Myocyte (in vitro differentiated cells): ENCODE measurements at regions not wholly inside any gene's neighbourhood (a gene's known extent, or its start where the extent isn't known, plus 50 kb on each side); places are given as distances from the start of the nearest gene placed in this dataset.
A peak's percentile ranks its signal among the peaks of the same experiment; 100 is the strongest.
"Not testable (repeated sequence)": the region's sequence is repeated elsewhere in the genome, so short reads cannot be mapped to it uniquely, and the experiment has no call there.

ENCODE experiments used
- DNase-seq: peaks from one replicate; pipeline ENCODE4 v3.0.0-alpha.2; 2012; ENCODE audit warnings: low read depth

GRCh38 chr4:4031446-4032135 is 195.1 kb downstream of the OTOP1 start:
- not testable (repeated sequence) for DNase-seq

- DNase-seq: not testable (repeated sequence)
Observed at GRCh38 chr4:4032364-4032763, 194.4 kb downstream of the OTOP1 start.

DNA sequence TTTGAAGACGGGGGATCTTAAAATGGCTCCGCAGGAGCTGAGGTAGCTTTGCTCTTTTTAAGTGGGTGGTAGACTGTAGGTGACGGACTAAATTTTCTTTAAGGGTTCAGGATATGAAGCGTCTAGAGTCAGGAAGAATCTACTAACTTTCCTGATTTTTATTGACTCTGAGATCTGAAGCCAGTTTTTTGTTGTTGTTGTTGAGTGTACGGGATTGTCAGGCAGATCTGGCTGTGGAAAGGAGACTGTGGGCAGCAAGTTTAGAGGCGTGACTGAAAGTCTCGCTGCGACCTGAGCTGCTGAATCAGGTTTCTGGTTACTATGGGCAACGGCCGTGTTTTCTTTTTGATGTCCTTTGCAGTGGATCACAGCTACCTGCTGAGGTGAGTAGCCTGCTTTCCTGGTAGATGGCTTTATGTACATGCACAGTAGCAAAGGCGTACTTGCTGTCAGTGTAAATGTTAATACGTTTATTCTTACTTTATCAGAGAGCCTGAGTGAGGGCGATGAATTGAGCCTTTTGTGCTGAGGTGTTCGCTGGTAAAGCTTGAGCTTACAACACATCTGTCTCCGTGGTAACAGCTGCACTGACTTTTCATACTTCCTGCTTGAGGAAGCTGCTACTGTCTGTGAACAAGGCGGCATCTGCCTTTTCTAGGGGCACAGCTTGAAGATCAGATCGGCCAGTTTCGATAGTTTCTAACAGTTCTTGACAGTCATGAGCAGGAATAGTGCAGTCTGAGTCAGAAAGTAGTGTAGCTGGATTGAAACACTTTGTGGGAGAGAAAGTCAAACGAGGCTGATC is 193.7 kb downstream of the OTOP1 start:
- not testable (repeated sequence) for DNase-seq

DNA sequence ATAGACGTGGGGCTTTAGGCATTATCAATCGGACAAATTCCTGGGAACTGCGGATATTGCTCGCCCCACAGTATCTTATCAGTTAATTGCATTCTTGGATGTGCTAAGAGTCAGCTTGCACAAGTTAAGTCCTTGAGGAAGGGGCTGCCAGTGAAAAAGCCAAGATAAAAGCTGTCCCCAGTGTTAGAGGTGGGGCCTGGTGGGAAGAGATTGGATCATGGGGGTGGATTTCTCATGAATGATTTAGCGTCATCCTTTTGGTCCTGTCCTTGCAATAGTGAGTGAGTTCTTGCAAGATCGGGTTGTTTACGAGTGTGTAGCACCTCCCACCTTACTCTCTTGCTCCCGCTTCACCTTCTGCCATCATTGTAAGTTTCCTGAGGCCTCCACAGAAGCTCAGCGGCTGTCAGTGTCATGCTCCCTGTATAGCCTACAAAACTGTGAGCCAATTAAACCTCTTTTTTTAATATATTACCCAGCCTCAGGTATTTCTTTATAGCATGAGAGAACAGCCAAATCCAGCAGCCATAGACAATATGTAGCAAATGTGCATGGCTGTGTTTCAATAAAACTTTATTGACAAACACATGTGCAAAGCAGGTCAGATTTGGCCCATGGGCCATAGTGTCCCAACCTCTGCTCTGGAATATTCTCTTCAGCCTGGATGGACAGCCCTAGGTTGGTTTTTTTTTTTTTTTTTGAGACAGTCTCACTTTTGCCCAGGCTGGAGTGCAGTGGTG is 189.2 kb downstream of the OTOP1 start:
- not testable (repeated sequence) for DNase-seq

DNA sequence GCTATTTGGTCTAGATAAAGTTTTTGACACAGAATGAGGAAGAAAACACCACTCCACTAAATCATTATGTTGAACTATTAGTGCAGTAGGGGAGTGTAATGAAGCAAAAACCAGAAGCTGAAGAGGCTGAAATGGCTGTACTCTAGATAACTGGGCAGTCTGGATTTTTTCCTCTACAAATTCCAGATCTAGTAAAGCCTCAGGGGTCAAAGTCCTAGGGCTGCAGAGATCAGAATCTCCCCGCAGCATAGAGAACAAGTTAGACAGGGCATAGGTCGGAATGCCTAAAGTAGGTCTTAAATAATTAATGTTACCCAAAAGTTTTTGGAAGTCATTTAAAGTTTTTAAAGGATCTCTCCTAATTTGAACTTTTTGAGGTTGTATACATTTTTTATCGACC is 180.9 kb downstream of the OTOP1 start:
- not testable (repeated sequence) for DNase-seq

GRCh38 chr4:4046686-4047085 is 180.0 kb downstream of the OTOP1 start:
- not testable (repeated sequence) for DNase-seq

- not testable (repeated sequence) for DNase-seq
Observed at GRCh38 chr4:4047202-4047601, 179.5 kb downstream of the OTOP1 start.

- DNase-seq: not testable (repeated sequence)
Observed at GRCh38 chr4:4048227-4048626, 178.5 kb downstream of the OTOP1 start.

- DNase-seq: not testable (repeated sequence)
Observed at GRCh38 chr4:4050781-4051180, 175.9 kb downstream of the OTOP1 start.

DNA sequence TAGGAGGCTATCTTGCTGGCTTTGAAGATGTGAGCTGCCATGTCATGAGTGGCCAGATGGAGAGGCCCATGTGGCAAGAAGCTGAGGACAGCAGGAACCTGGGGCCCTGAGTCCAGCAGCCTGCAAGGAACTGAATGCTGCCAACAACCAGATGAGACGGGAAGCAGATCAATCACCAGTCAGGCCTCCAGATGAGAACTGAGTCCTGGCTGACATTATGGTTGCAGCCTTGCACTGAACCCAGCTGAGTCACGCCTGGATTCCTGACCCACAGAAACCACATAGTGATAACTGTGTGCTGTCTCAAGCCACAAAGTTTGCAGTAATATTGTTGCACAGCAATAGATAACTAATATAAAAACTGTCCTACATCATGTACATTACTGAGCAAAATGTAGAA is 173.8 kb downstream of the OTOP1 start:
- peak; percentile 1 for DNase-seq

DNA sequence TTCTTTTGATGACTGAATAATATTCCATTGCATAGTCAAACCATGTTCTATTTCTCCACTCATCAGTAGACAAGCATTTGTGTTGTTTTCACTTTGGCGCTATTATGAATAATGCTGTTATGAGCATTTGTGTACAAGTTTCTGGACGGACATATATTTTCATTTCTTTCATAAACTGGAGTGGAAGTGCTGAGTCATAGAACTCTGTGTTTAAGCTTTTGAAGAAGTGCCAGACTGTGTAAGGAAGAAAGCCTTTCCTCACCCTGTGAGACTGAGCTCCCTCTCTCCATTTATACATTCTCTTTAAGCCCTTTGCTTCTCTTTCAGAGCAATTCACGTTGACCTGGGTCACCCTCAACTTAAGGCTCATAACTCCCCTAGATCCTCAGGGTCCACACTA is 169.5 kb downstream of the OTOP1 start:
- DNase-seq: not testable (repeated sequence)

DNA sequence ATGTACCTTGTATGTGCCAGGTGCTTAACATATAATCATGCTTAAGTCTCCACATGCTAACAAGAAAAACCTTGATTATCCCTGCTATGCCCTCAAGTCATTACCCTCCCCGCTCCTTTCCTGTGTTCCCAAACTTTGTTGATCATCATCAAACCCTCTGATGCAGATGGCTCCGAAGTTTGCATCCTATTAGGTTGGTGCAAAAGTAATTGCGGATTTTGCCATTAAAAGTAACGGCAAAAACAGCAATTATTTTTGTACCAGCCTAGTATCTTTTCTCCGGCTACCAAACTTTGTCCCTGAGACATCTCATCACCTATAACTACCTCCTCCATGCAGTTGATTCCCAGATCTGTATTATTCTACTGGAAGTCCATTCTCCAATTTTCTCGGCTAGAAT is 142.6 kb downstream of the OTOP1 start:
- not testable (repeated sequence) for DNase-seq

- DNase-seq: peak; percentile 2
Observed at GRCh38 chr4:4089716-4090419, 136.9 kb downstream of the OTOP1 start.

- DNase-seq: not testable (repeated sequence)
Observed at GRCh38 chr4:4090720-4091119, 136.0 kb downstream of the OTOP1 start.

DNA sequence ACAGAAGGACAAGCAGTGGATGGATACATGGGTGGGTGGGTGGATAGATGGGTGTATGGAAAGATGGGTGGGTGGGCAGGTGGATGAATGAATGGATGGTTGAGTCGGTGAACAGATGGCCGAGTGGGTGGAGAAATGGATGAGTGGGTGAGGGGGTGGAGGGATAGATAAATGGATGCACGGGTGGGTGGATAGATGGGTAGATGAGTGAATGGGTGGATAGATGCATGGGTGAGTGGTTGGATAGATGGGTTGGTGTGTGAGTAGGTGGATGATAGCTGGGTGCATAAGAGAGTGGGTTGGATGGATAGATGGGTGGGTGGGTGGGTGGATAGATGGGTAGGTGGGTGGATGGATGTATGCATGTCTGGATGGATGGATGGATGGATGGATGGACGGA is 134.6 kb downstream of the OTOP1 start:
- DNase-seq: not testable (repeated sequence)

- not testable (repeated sequence) for DNase-seq
Observed at GRCh38 chr4:4099610-4100009, 127.1 kb downstream of the OTOP1 start.

- DNase-seq: not testable (repeated sequence)
Observed at GRCh38 chr4:4106923-4107322, 119.8 kb downstream of the OTOP1 start.

DNA sequence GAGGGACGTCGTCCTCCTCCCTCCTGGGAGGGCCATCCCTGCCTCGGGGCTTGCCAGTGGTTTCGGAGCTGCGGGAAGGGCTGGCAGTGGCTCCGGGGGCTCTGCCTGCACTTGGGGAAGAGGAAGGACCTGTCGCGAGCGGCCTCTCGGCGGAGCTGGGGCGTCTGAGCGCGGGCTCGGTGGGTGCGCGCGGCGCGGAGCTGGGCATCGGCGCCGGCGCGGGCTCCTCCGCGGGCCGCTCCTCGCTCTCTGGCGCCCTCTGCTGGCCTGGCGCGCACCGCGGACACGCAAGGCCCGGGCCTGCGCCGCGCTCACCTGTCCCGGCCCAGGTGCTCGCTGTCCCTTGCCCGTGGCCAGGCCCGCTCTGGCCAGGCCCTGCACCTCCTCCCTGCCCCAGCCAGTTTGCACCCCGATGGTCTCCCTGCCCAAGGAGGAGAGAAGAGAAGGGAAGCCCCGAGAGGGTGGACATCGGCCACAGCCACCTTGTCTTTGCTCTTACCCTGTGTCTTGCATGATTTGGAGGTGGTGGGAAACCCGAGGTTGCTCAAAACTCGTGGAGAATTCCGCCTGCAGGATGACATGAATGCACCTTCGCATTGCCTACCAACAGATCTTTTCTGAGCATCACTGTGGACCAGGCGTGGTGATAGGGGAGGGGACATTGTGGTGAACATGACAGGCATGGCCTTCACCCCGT is 119.2 kb downstream of the OTOP1 start:
- DNase-seq: peak; percentile 22

- DNase-seq: not testable (repeated sequence)
Observed at GRCh38 chr4:4115381-4115780, 111.3 kb downstream of the OTOP1 start.

DNA sequence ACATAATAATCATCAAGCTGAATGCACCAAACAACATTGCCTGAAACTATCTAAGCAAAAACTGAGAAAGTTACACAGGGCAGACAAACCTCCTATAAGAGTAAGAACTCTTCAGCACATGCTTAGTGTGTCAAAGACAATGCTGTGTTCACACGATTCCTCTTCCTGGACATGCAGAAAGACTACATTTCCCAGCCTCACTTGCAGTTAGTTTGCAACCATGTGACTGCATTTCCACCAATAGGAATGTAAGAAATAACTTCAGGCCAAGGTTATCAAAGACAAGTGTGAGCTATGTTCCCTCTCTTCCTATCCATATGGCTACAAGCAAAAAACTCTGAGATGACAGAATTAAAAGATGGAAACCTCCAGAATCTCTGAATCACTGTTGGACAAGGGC is 109.8 kb downstream of the OTOP1 start:
- DNase-seq: not testable (repeated sequence)
